ENCODE measurements at regions not wholly inside any gene's neighbourhood (a gene's known extent, or its start where the extent isn't known, plus 50 kb on each side); places are given as distances from the start of the nearest gene placed in this dataset.

- TF ChIP-seq CTCF (conservative IDR thresholded peaks at IDR 0.05; ENCODE audit: low read depth, low read length) = no peak
- no peak for TF ChIP-seq POLR2A (IDR thresholded peaks at IDR 0.05; ENCODE audit: low read depth, low read length)
- no peak for TF ChIP-seq RAD21 (IDR thresholded peaks at IDR 0.05; ENCODE audit: low read length)
Observed at GRCh38 chr6:137610702-137611101, 116.5 kb upstream of the OLIG3 start.
